Astrocyte of the spinal cord (primary cell): ENCODE measurements at regions not wholly inside any gene's neighbourhood (a gene's known extent, or its start where the extent isn't known, plus 50 kb on each side); places are given as distances from the start of the nearest gene placed in this dataset.

ENCODE experiments used
- DNase-seq: peaks from one replicate; pipeline ENCODE4 v3.0.0; 2011; ENCODE audit warnings: low read depth, low spot score
- H3K4me3 ChIP-seq: 2 replicates; pipeline ENCODE4 v1.5.1; 2011; ENCODE audit warnings: low read depth, mild to moderate bottlenecking, low read length, moderate library complexity
- CTCF ChIP-seq: IDR thresholded peaks from 2 replicates; pipeline ENCODE4 v1.5.1; 2012; ENCODE audit warnings: low read depth, mild to moderate bottlenecking, low read length, inconsistent platforms
- in situ Hi-C: cut with HindIII; loops from 2 replicates; pipeline ENCODE4 v1.10.0; 2017; ENCODE audit warnings: low sequenced_read_pairs

- in situ Hi-C loops: no loop called here
- TF ChIP-seq CTCF: no peak
- no peak for DNase-seq
- H3K4me3 ChIP-seq: no peak overlapping the region
These were observed 331.4 kb downstream of the CCSER2 start for GRCh38 chr10:84659497-84660439.

GRCh38 chr10:84660450-84661159 is 332.2 kb downstream of the CCSER2 start:
- no peak for DNase-seq
- TF ChIP-seq CTCF: no peak
- in situ Hi-C loops: no loop called here
- H3K4me3 ChIP-seq: no peak overlapping the region

GRCh38 chr10:84665211-84665610 is 336.8 kb downstream of the CCSER2 start:
- TF ChIP-seq CTCF: no peak
- H3K4me3 ChIP-seq: no peak overlapping the region
- in situ Hi-C loops: no loop called here
- no peak for DNase-seq

- no peak for TF ChIP-seq CTCF
- in situ Hi-C loops: no loop called here
- no peak for DNase-seq
These were observed 337.6 kb downstream of the CCSER2 start for GRCh38 chr10:84665883-84666463.

GRCh38 chr10:84668186-84668763 is 339.9 kb downstream of the CCSER2 start:
- no peak for DNase-seq
- no peak for TF ChIP-seq CTCF
- H3K4me3 ChIP-seq: no peak overlapping the region
- in situ Hi-C loops: no loop called here

More at GRCh38 chr10:84665883-84666463, 337.6 kb downstream of the CCSER2 start:
- no peak overlapping the region for H3K4me3 ChIP-seq

- in situ Hi-C loops: no loop called here
- TF ChIP-seq CTCF: no peak
- no peak for DNase-seq
- H3K4me3 ChIP-seq: no peak overlapping the region
These were observed 346.7 kb downstream of the CCSER2 start for GRCh38 chr10:84675060-84675459.
